WTC11 (cell line): ENCODE measurements at regions not wholly inside any gene's neighbourhood (a gene's known extent, or its start where the extent isn't known, plus 50 kb on each side); places are given as distances from the start of the nearest gene placed in this dataset.
A peak's percentile ranks its signal among the peaks of the same experiment; 100 is the strongest.

Experiments used
- ATAC-seq: fragments of 200-7000 bp; cut with Tn5 transposase; 2 replicates; pipeline ENCODE4 v1.10.0; 2021; ENCODE audit warnings: mild to moderate bottlenecking, moderate library complexity
- CTCF ChIA-PET: fragments of 300-600 bp; sonication (Branson Sonifier 250); formaldehyde crosslinking; loops from one replicate; lab custom pipeline; 2021; ENCODE audit warnings: antibody characterized with exemption; lab: Charles Lee
- POLR2A ChIA-PET: fragments of 350-600 bp; sonication (Branson Sonifier 250); formaldehyde crosslinking; loops from one replicate; lab custom pipeline; 2021; ENCODE audit warnings: antibody characterized with exemption; lab: Charles Lee
- DNase-seq: peaks from one replicate; pipeline ENCODE4 v3.0.0; 2021; ENCODE audit warnings: low spot score
- H3K27ac Mint-ChIP-seq: 2 replicates; pipeline ENCODE4 v1.8.0; 2021; ENCODE audit warnings: mixed read lengths
- H3K27me3 Mint-ChIP-seq: 2 replicates; pipeline ENCODE4 v1.8.0; 2021; ENCODE audit warnings: low read depth, mild to moderate bottlenecking, moderate library complexity, mixed read lengths
- H3K36me3 Mint-ChIP-seq: 2 replicates; pipeline ENCODE4 v1.8.0; 2021; ENCODE audit warnings: mixed read lengths
- H3K4me1 Mint-ChIP-seq: 2 replicates; pipeline ENCODE4 v1.8.0; 2022; ENCODE audit warnings: mixed read lengths
- H3K4me3 Mint-ChIP-seq: 2 replicates; pipeline ENCODE4 v1.8.0; 2021; ENCODE audit warnings: mild to moderate bottlenecking, moderate library complexity, mixed read lengths
- H3K9me3 Mint-ChIP-seq: 2 replicates; pipeline ENCODE4 v1.8.0; 2021; ENCODE audit warnings: mixed read lengths
- CBFB ChIP-seq: sonication (generic); formaldehyde crosslinking; IDR thresholded peaks from 2 replicates; pipeline ENCODE4 v1.8.1; 2022; ENCODE audit warnings: mild to moderate bottlenecking, low read depth, missing genetic modification reagents
- E2F1 ChIP-seq: sonication (generic); formaldehyde crosslinking; IDR thresholded peaks from 2 replicates; pipeline ENCODE4 v1.8.0; 2022; ENCODE audit warnings: mild to moderate bottlenecking, missing genetic modification reagents
- ETV6 ChIP-seq: sonication (generic); formaldehyde crosslinking; IDR thresholded peaks from 2 replicates; pipeline ENCODE4 v1.8.1; 2022; ENCODE audit warnings: mild to moderate bottlenecking, missing genetic modification reagents
- GABPB1 ChIP-seq: sonication (generic); formaldehyde crosslinking; IDR thresholded peaks from 2 replicates; pipeline ENCODE4 v1.8.1; 2023; ENCODE audit warnings: mild to moderate bottlenecking, missing genetic modification reagents
- MAX ChIP-seq: sonication (generic); formaldehyde crosslinking; IDR thresholded peaks from 2 replicates; pipeline ENCODE4 v1.8.0; 2022; ENCODE audit warnings: mild to moderate bottlenecking, missing genetic modification reagents
- NFATC4 ChIP-seq: fragments of 250-450 bp; sonication (Bioruptor Pico); IDR thresholded peaks from 2 replicates; pipeline ENCODE4 v1.9.0; 2021; ENCODE audit warnings: mild to moderate bottlenecking
- NFE2L1 ChIP-seq: sonication (generic); formaldehyde crosslinking; IDR thresholded peaks from 2 replicates; pipeline ENCODE4 v1.8.1; 2023; ENCODE audit warnings: missing genetic modification reagents
- OVOL2 ChIP-seq: fragments of 250-450 bp; sonication (Bioruptor Pico); IDR thresholded peaks from 2 replicates; pipeline ENCODE4 v1.9.0; 2021; ENCODE audit warnings: mild to moderate bottlenecking, borderline replicate concordance
- RORB ChIP-seq: fragments of 250-450 bp; sonication (Bioruptor Pico); IDR thresholded peaks from 2 replicates; pipeline ENCODE4 v1.9.0; 2021; ENCODE audit warnings: mild to moderate bottlenecking
- USF1 ChIP-seq: sonication (generic); formaldehyde crosslinking; IDR thresholded peaks from 2 replicates; pipeline ENCODE4 v1.8.0; 2022; ENCODE audit warnings: mild to moderate bottlenecking, missing genetic modification reagents
- ZNF423 ChIP-seq: fragments of 250-450 bp; sonication (Bioruptor Pico); IDR thresholded peaks from 2 replicates; pipeline ENCODE4 v2.1.2; 2022; ENCODE audit warnings: mild to moderate bottlenecking, moderate library complexity

- no peak for TF ChIP-seq OVOL2 (CRISPR knock-in tag)
- no peak for TF ChIP-seq MAX (CRISPR knock-in tag)
- no peak for TF ChIP-seq USF1 (CRISPR knock-in tag)
- no peak for TF ChIP-seq E2F1 (CRISPR knock-in tag)
- no peak for TF ChIP-seq NFATC4 (CRISPR knock-in tag)
- TF ChIP-seq RORB (CRISPR knock-in tag), result no peak
- no peak for TF ChIP-seq NFE2L1 (CRISPR knock-in tag)
- no peak for TF ChIP-seq GABPB1 (CRISPR knock-in tag)
- no peak for TF ChIP-seq ZNF423 (CRISPR knock-in tag)
- no peak for TF ChIP-seq CBFB (CRISPR knock-in tag)
- no peak for TF ChIP-seq ETV6 (CRISPR knock-in tag)
- Mint-ChIP-seq H3K36me3 (no peaks in the 10 kb centered on the region), H3K4me1 (peaks cover 33% of the 10 kb centered on the region), H3K4me3 (no peak overlapping the region), H3K27me3 (no peaks in the 10 kb centered on the region), H3K9me3 (no peaks in the 10 kb centered on the region), H3K27ac (0 out of 2 replicates have a peak overlapping the region, but pooled peaks have one; percentile 0)
- ChIA-PET CTCF (no interaction called here), POLR2A (no interaction called here)
- no peak for ATAC-seq
- no peak for DNase-seq
Observed at GRCh38 chr9:24602693-24603352, 57.1 kb upstream of the IZUMO3 start.
